Nephron progenitor cell (in vitro differentiated cells): ENCODE measurements at regions not wholly inside any gene's neighbourhood (a gene's known extent, or its start where the extent isn't known, plus 50 kb on each side); places are given as distances from the start of the nearest gene placed in this dataset.

Experiments used
- DNase-seq: peaks from one replicate; pipeline ENCODE4 v3.0.0; 2021
- H3K27ac Mint-ChIP-seq: 2 replicates; pipeline ENCODE4 v1.8.0; 2021; ENCODE audit warnings: mild to moderate bottlenecking, moderate library complexity, mixed read lengths
- H3K27me3 Mint-ChIP-seq: 2 replicates; pipeline ENCODE4 v1.8.0; 2021; ENCODE audit warnings: mild to moderate bottlenecking, low read depth, mixed read lengths; ENCODE audit not compliant: poor library complexity
- H3K36me3 Mint-ChIP-seq: 2 replicates; pipeline ENCODE4 v1.8.0; 2021; ENCODE audit warnings: low read depth, mixed read lengths
- H3K4me1 Mint-ChIP-seq: 2 replicates; pipeline ENCODE4 v1.8.0; 2021; ENCODE audit warnings: mixed read lengths
- H3K4me3 Mint-ChIP-seq: 2 replicates; pipeline ENCODE4 v1.8.0; 2021; ENCODE audit warnings: mild to moderate bottlenecking, moderate library complexity, mixed read lengths
- H3K9me3 Mint-ChIP-seq: 2 replicates; pipeline ENCODE4 v1.8.0; 2021; ENCODE audit warnings: mild to moderate bottlenecking, moderate library complexity, mixed read lengths
- TF ChIP-seq, protein P1 (sequence below): fragments of 200-600 bp; sonication (generic); IDR thresholded peaks from 2 replicates; pipeline ENCODE4 v1.5.0; 2021; ENCODE audit warnings: antibody characterized with exemption

DNA sequence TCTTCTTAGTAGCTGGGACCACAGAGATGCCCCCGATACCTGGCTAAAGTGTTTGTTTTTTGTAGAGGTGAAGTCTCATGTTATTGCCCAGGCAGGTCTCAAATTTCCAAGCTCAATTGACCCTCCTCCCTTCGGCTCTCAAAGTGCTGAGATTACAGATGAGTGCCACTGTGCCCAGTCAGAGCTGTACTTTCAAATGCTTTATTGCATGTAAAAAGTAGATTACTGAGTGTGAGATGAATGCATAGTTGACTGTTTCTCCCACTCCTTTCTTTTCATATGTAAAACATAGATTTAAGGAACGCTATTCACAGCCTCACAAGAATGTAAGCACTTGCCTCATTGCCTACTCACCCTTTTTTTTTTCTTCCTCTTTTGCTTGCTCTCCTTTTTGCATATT lies 984.4 kb upstream of the PABPC4L start:
- peaks cover 21% of the 10 kb centered on the region for H3K9me3 Mint-ChIP-seq
- TF ChIP-seq, protein P1, sequence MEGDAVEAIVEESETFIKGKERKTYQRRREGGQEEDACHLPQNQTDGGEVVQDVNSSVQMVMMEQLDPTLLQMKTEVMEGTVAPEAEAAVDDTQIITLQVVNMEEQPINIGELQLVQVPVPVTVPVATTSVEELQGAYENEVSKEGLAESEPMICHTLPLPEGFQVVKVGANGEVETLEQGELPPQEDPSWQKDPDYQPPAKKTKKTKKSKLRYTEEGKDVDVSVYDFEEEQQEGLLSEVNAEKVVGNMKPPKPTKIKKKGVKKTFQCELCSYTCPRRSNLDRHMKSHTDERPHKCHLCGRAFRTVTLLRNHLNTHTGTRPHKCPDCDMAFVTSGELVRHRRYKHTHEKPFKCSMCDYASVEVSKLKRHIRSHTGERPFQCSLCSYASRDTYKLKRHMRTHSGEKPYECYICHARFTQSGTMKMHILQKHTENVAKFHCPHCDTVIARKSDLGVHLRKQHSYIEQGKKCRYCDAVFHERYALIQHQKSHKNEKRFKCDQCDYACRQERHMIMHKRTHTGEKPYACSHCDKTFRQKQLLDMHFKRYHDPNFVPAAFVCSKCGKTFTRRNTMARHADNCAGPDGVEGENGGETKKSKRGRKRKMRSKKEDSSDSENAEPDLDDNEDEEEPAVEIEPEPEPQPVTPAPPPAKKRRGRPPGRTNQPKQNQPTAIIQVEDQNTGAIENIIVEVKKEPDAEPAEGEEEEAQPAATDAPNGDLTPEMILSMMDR = no peak
- no peak for DNase-seq
- no peak overlapping the region for H3K4me3 Mint-ChIP-seq
- no peaks in the 10 kb centered on the region for H3K27me3 Mint-ChIP-seq
- peaks cover 24% of the 10 kb centered on the region for H3K4me1 Mint-ChIP-seq
- no peaks in the 10 kb centered on the region for H3K36me3 Mint-ChIP-seq
- no peak overlapping the region for H3K27ac Mint-ChIP-seq

DNA sequence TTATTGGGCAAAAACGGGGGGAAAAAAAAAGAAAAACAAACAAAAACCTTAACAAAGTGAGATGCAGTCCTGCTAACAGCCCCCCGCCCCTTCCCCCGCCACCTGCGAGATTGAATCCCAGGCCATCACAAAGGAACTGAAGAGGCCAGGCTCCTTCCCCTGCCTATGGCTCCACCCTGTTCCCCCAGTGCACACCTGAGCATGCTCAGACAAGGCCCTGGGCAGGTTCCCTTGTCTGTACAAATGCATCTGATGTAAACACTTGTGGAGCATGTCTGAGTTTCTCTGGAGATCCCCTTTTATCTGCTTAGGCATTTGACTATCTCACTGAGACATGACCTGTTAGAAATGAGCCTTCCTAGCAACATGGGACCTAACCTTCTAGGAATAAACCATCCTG lies 983.7 kb upstream of the PABPC4L start:
- Mint-ChIP-seq H3K9me3 (peaks cover 27% of the 10 kb centered on the region), H3K4me3 (no peak overlapping the region), H3K4me1 (peaks cover 24% of the 10 kb centered on the region), H3K36me3 (no peaks in the 10 kb centered on the region), H3K27me3 (no peaks in the 10 kb centered on the region), H3K27ac (no peak overlapping the region)
- TF ChIP-seq, protein P1 = no peak
- no peak for DNase-seq

DNA sequence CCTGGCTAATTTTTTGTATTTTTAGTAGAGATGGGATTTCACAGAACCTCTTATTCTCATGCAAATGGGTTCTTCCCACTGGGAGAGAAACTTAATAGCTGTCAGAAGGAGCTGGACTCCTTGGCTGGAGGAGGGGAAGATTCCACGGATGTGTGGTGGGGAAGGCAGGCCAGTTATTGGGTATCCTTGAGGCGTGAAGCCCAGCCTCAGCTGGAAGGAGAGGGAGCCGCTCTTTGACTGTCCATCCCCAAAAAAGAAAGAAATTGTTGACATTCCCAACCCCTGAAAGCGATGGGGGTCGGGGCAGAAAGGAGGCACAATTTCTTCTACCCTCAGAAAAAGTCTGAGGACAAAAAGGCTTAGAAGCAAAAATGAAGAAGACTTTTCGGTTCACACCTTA lies 983.1 kb upstream of the PABPC4L start:
- Mint-ChIP-seq H3K4me3 (no peak overlapping the region), H3K36me3 (no peaks in the 10 kb centered on the region), H3K9me3 (peaks cover 27% of the 10 kb centered on the region), H3K27me3 (no peaks in the 10 kb centered on the region), H3K27ac (no peak overlapping the region), H3K4me1 (peaks cover 24% of the 10 kb centered on the region)
- TF ChIP-seq, protein P1 = no peak
- DNase-seq = no peak

DNA sequence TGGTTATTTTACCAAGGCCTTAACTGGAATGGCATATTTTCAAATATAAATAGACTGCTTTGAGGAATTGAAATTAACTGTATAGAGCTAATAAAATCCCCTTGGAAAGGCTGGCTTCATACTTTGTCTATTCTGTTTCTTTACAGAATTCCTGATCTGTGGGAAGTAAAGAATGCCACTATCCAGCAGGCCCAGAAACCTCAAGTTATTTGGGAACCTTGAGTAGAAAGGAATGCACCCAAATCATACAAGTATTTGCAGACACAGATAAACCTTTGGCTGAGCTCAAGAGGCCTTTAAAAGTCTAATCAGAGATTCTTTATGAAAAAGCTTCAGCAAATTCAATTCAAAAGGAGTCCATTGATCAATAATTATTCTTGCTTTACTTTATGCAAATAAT lies 975.7 kb upstream of the PABPC4L start:
- H3K27me3 Mint-ChIP-seq = peaks cover 3% of the 10 kb centered on the region
- H3K9me3 Mint-ChIP-seq = peaks cover 20% of the 10 kb centered on the region
- TF ChIP-seq, protein P1 = no peak
- DNase-seq = no peak
- no peak overlapping the region for H3K4me3 Mint-ChIP-seq
- H3K4me1 Mint-ChIP-seq = peaks cover 6% of the 10 kb centered on the region
- no peak overlapping the region for H3K27ac Mint-ChIP-seq
- H3K36me3 Mint-ChIP-seq = no peaks in the 10 kb centered on the region

DNA sequence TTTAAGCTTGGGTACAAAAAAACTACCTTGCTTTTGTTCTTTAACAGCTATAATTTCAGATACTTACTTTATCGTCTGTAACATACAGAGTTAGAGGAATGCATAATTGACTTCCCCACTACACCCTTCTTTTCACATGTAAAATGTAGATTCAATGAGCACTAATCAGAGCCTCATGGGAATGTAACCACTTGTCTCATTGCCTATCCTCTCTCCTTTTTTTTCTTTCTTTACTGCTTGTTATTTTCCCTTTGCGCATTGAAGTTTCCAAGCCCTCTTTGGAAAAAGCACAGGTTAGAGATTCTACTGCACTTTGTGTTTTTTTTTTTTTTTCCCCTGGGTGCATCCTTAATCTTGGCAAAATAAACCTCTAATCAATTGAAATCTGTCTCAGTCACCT lies 965.1 kb upstream of the PABPC4L start:
- TF ChIP-seq, protein P1 = no peak
- no peak for DNase-seq
- H3K27ac Mint-ChIP-seq = no peak overlapping the region

DNA sequence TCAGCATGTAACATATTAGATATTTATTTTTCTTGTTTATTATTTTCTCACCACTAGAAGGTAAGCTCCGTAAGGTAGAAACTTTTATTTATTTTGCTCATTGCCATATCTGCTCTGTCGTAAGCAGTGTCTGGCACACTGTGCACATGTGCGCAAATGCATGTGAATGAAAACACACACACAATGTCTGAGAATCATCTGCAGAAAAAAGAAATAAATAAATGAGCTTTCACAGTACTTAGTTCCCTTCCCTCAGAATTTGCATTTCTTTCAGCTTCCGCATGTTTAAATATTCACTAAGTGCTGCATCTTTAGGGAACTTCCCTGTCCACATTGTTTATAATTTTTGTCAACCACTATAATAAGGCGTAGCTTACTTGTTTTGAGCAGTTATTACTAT lies 963.0 kb upstream of the PABPC4L start:
- Mint-ChIP-seq H3K4me1 (no peaks in the 10 kb centered on the region), H3K4me3 (no peak overlapping the region), H3K9me3 (no peaks in the 10 kb centered on the region), H3K27ac (no peak overlapping the region), H3K36me3 (no peaks in the 10 kb centered on the region), H3K27me3 (no peaks in the 10 kb centered on the region)
- TF ChIP-seq, protein P1 = no peak
- no peak for DNase-seq

More for the DNA sequence above, 965.1 kb upstream of the PABPC4L start:
- peaks cover 3% of the 10 kb centered on the region for H3K27me3 Mint-ChIP-seq
- peaks cover 4% of the 10 kb centered on the region for H3K9me3 Mint-ChIP-seq
- H3K4me3 Mint-ChIP-seq = no peak overlapping the region
- no peaks in the 10 kb centered on the region for H3K36me3 Mint-ChIP-seq
- no peaks in the 10 kb centered on the region for H3K4me1 Mint-ChIP-seq
